ENCODE measurements at regions not wholly inside any gene's neighbourhood (a gene's known extent, or its start where the extent isn't known, plus 50 kb on each side); places are given as distances from the start of the nearest gene placed in this dataset.

GRCh38 chr9:16046713-16047112, 493.9 kb downstream of the CCDC171 start:
- DNase-seq (ENCODE audit: low read depth, low spot score) (no peak), FAIRE-seq (no peak)
- Histone ChIP-seq H3K9ac (ENCODE audit: control insufficient read depth, extremely low read depth, insufficient read depth, low read length) (no peak overlapping the region), H3K4me3 (ENCODE audit: control insufficient read depth in 2 of 3, extremely low read depth in 1 of 3, insufficient read depth in 2 of 3, low read depth in 1 of 3, low read length in 3 of 3) (no peak overlapping the region), H3K4me1 (ENCODE audit: control insufficient read depth, extremely low read depth, insufficient read depth, low read length) (no peaks in the 10 kb centered on the region), H3K27me3 (ENCODE audit: control insufficient read depth, extremely low read depth, insufficient read depth, low read length) (no peaks in the 10 kb centered on the region), H3K9me1 (ENCODE audit: control insufficient read depth, extremely low read depth, insufficient read depth, low read length) (no peaks in the 10 kb centered on the region), H3K9me3 (ENCODE audit: control insufficient read depth, low read depth, low read length) (no peaks in the 10 kb centered on the region), H3K79me2 (ENCODE audit: control insufficient read depth, insufficient read depth, low read length) (no peaks in the 10 kb centered on the region), H4K20me1 (ENCODE audit: control insufficient read depth, extremely low read depth, insufficient read depth, low read length) (no peaks in the 10 kb centered on the region), H3K4me2 (ENCODE audit: control insufficient read depth, extremely low read depth, insufficient read depth, low read depth, low read length) (no peak overlapping the region), H3K36me3 (ENCODE audit: control insufficient read depth in 2 of 2, extremely low read depth in 1 of 2, insufficient read depth in 2 of 2, low read length in 2 of 2) (no peaks in the 10 kb centered on the region), H3K27ac (ENCODE audit: control insufficient read depth, insufficient read depth, low read length) (no peak overlapping the region), H2AFZ (ENCODE audit: control insufficient read depth, low read length) (no peak overlapping the region)
- dilution Hi-C loops (cut with MboI; ENCODE audit: extremely low pct_ligation_motif_present, low sequenced_read_pairs), result no loop called here
- TF ChIP-seq CTCF (optimal IDR thresholded peaks at IDR 0.05 in 1 of 3, IDR thresholded peaks at IDR 0.05 in 1 of 3, conservative IDR thresholded peaks at IDR 0.05 in 1 of 3; ENCODE audit: extremely low read depth in 1 of 3, insufficient read depth in 2 of 3, low read length in 3 of 3) (no peak), EZH2 (IDR thresholded peaks at IDR 0.05; ENCODE audit: low read length) (no peak)

DNA sequence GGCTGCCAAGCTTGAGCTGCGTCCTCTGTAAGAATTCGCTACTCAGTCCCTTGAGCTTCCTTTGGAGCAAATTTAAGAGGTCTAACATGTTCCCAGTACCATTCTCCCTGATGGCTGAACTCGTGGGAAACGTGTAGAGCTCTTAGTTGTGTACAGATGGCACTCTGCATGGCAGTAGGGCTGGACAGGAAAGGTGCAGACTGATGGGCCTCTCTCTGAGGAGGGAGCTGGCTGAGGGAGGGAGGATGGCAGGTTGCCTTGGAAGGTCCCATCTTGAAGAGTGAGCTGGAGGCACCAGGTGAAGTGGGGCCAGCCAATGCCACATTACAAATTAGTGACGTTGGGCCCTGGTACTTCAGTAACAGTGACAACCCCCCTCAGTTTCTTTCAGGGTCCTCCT, 495.3 kb downstream of the CCDC171 start:
- DNase-seq (ENCODE audit: low read depth, low spot score) (no peak), FAIRE-seq (no peak)
- Histone ChIP-seq H3K9ac (ENCODE audit: control insufficient read depth, extremely low read depth, insufficient read depth, low read length) (no peak overlapping the region), H3K4me1 (ENCODE audit: control insufficient read depth, extremely low read depth, insufficient read depth, low read length) (no peaks in the 10 kb centered on the region), H3K4me3 (ENCODE audit: control insufficient read depth in 2 of 3, extremely low read depth in 1 of 3, insufficient read depth in 2 of 3, low read depth in 1 of 3, low read length in 3 of 3) (no peak overlapping the region), H3K4me2 (ENCODE audit: control insufficient read depth, extremely low read depth, insufficient read depth, low read depth, low read length) (no peak overlapping the region), H3K27ac (ENCODE audit: control insufficient read depth, insufficient read depth, low read length) (no peak overlapping the region), H4K20me1 (ENCODE audit: control insufficient read depth, extremely low read depth, insufficient read depth, low read length) (no peaks in the 10 kb centered on the region), H3K36me3 (ENCODE audit: control insufficient read depth in 2 of 2, extremely low read depth in 1 of 2, insufficient read depth in 2 of 2, low read length in 2 of 2) (no peaks in the 10 kb centered on the region), H3K9me3 (ENCODE audit: control insufficient read depth, low read depth, low read length) (no peaks in the 10 kb centered on the region), H3K79me2 (ENCODE audit: control insufficient read depth, insufficient read depth, low read length) (no peaks in the 10 kb centered on the region), H3K9me1 (ENCODE audit: control insufficient read depth, extremely low read depth, insufficient read depth, low read length) (no peaks in the 10 kb centered on the region), H3K27me3 (ENCODE audit: control insufficient read depth, extremely low read depth, insufficient read depth, low read length) (no peaks in the 10 kb centered on the region), H2AFZ (ENCODE audit: control insufficient read depth, low read length) (no peak overlapping the region)
- dilution Hi-C loops (cut with MboI; ENCODE audit: extremely low pct_ligation_motif_present, low sequenced_read_pairs), result no loop called here
- no peak for TF ChIP-seq CTCF (optimal IDR thresholded peaks at IDR 0.05 in 1 of 3, IDR thresholded peaks at IDR 0.05 in 1 of 3, conservative IDR thresholded peaks at IDR 0.05 in 1 of 3; ENCODE audit: extremely low read depth in 1 of 3, insufficient read depth in 2 of 3, low read length in 3 of 3)
- no peak for TF ChIP-seq EZH2 (IDR thresholded peaks at IDR 0.05; ENCODE audit: low read length)
